ENCODE measurements at regions not wholly inside any gene's neighbourhood (a gene's known extent, or its start where the extent isn't known, plus 50 kb on each side); places are given as distances from the start of the nearest gene placed in this dataset.

DNA sequence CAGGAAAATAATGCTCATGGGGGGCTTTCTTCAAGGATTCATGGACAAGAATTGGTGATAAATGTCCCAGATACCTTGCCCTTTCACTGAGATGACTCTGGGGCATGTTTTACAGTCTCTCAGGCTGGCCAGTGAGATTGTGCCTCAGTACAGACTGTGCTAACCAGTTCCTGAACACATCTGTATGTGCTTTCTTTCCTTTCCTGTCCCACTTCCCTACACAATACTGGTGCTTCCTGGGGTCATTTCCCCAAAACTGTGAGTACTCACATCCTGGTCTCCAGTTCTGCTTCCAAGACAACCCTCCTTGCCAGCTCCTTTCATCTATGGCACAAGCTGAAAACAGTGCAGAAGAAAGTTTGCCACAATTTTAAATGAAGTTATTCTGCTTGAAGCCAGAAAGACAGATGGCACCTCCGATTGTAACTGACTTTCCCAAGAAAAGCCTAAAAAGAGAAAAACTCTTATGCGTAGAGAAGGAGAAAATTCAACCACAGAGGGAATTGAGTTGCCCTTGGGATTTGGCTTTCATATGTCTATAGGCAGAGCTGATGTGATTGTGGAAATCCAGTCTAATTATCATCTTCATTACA, 134.7 kb downstream of the DRD1 start:
- DNase-seq (ENCODE audit: low spot score), result no peak
- TF ChIP-seq, protein P1, sequence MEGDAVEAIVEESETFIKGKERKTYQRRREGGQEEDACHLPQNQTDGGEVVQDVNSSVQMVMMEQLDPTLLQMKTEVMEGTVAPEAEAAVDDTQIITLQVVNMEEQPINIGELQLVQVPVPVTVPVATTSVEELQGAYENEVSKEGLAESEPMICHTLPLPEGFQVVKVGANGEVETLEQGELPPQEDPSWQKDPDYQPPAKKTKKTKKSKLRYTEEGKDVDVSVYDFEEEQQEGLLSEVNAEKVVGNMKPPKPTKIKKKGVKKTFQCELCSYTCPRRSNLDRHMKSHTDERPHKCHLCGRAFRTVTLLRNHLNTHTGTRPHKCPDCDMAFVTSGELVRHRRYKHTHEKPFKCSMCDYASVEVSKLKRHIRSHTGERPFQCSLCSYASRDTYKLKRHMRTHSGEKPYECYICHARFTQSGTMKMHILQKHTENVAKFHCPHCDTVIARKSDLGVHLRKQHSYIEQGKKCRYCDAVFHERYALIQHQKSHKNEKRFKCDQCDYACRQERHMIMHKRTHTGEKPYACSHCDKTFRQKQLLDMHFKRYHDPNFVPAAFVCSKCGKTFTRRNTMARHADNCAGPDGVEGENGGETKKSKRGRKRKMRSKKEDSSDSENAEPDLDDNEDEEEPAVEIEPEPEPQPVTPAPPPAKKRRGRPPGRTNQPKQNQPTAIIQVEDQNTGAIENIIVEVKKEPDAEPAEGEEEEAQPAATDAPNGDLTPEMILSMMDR (IDR thresholded peaks at IDR 0.05; ENCODE audit: borderline replicate concordance, control extremely low read depth, extremely low read depth, insufficient read depth, missing control alignments), result no peak
- in situ Hi-C loops (cut with MboI; ENCODE audit: low sequenced_read_pairs, unreplicated experiment), result no loop called here

DNA sequence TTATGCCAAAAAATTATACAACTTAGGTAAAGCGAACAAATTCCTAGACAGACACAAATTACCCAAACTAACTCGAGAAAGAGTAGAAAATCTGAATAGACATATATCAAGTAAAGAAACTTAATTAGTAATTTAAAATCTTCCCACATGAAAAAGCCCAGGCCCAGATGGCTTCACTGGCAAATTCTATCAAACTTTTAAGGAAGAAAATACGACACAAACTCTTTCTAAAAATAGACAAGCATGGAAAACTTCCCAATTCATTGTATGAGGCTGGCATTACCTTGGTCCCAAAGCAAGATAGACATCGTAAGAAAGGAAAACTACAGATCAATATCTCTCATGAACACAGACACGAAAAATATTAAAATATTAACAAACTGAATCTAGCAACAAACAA, 135.3 kb downstream of the DRD1 start:
- TF ChIP-seq, protein P1 (IDR thresholded peaks at IDR 0.05; ENCODE audit: borderline replicate concordance, control extremely low read depth, extremely low read depth, insufficient read depth, missing control alignments), result no peak
- DNase-seq (ENCODE audit: low spot score), result no peak

DNA sequence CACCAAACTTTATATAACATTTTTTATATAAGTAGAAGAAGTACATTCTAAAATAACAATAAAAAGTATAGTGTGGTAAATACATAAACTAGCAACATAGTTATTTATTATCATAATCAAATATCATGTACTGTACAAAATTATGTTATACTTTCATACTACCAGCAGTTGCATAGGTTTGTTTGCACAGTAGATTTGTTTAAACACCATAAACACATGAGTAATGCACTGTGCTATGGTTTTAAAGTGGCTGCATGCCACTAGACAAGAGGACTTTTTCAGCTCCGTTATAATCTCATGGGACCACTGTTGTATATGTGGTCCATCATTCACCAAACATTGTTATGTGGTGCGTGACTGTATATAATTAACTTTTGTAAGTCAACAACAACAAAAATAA, 137.6 kb downstream of the DRD1 start:
- TF ChIP-seq, protein P1 (IDR thresholded peaks at IDR 0.05; ENCODE audit: borderline replicate concordance, control extremely low read depth, extremely low read depth, insufficient read depth, missing control alignments), result no peak
- in situ Hi-C loops (cut with MboI; ENCODE audit: low sequenced_read_pairs, unreplicated experiment), result no loop called here
- DNase-seq (ENCODE audit: low spot score), result no peak

More for the DNA sequence above, 135.3 kb downstream of the DRD1 start:
- in situ Hi-C loops (cut with MboI; ENCODE audit: low sequenced_read_pairs, unreplicated experiment), result no loop called here

DNA sequence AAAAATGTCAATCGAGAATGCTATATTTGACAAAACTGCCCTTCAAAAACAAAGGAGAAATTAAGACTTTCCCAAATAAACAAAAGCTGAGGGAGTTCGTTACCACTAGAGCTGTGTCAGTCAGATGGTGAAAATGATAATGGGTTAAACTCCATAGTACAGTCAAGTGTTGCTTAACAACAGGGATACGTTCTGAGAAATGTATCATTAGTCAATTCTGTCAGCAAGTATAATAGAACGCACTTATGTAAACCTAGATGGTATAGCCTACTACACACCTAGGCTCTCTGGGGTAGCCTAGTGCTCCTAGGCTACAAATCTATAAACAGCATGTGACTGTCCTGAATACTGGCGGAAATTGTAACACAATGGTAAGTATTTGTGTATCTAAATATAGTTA, 138.7 kb downstream of the DRD1 start:
- TF ChIP-seq, protein P1 (IDR thresholded peaks at IDR 0.05; ENCODE audit: borderline replicate concordance, control extremely low read depth, extremely low read depth, insufficient read depth, missing control alignments), result no peak
- in situ Hi-C loops (cut with MboI; ENCODE audit: low sequenced_read_pairs, unreplicated experiment), result no loop called here
- DNase-seq (ENCODE audit: low spot score), result no peak

DNA sequence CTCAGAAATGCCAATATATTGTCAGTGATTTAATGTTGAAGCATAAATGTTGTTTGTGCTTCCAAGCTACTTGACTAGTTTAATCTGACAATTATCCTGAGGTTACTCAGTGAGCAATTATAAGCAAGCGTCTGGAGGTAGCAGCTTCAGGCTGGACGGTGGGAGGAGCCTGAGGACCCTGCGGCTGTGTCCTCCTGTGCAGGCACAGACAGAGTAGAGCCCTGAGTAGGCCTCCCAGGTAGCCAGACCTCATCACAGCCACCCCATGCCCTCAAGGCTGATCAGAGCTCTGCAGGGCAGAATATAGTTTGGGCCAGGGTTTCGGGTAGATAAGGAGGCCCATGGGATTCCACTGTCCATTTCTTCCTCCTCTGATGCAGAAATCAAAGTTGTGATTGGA, 153.6 kb downstream of the DRD1 start:
- TF ChIP-seq, protein P1 (IDR thresholded peaks at IDR 0.05; ENCODE audit: borderline replicate concordance, control extremely low read depth, extremely low read depth, insufficient read depth, missing control alignments), result no peak
- in situ Hi-C loops (cut with MboI; ENCODE audit: low sequenced_read_pairs, unreplicated experiment), result no loop called here
- no peak for DNase-seq (ENCODE audit: low spot score)

DNA sequence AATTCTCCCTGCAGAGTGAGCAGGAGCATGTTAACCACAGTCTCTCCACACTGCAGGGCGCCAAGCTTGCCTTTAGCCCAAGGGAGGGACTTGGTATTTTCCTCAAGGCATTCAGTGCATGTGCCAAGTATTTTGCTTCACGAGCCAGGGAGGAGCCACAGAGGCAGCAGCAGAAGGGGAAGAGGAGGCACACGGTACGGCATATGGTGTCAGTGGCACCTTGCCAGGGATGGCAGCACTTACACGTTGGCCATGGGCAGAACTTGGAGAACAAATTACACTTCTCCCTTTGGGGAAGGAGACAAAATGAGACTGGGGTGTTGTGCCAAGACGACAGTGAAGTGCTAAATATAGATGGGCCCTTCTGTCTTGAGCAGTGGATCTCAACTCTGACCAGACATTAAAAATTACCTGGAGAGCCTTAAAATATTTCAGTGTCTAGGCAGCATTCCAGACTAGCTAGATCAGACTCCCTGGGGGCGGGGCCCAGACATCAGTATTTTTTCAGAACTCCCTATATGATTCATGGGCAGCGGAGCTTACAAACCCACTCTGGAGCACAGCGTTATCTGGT, 155.8 kb downstream of the DRD1 start:
- in situ Hi-C loops (cut with MboI; ENCODE audit: low sequenced_read_pairs, unreplicated experiment), result no loop called here
- TF ChIP-seq, protein P1 (IDR thresholded peaks at IDR 0.05; ENCODE audit: borderline replicate concordance, control extremely low read depth, extremely low read depth, insufficient read depth, missing control alignments), result no peak
- no peak for DNase-seq (ENCODE audit: low spot score)

Data from GM13976 (cell line).